ENCODE measurements at regions not wholly inside any gene's neighbourhood (a gene's known extent, or its start where the extent isn't known, plus 50 kb on each side); places are given as distances from the start of the nearest gene placed in this dataset.
"Not testable (repeated sequence)": the region's sequence is repeated elsewhere in the genome, so short reads cannot be mapped to it uniquely, and the experiment has no call there.

GRCh38 chr3:66652100-66652499 lies 151.3 kb upstream of the LRIG1 start:
- not testable (repeated sequence) for H3K4me3 ChIP-seq (ENCODE audit: insufficient read depth, low read length, poor library complexity, severe bottlenecking)

GRCh38 chr3:66655044-66655443 lies 154.2 kb upstream of the LRIG1 start:
- no peak overlapping the region for H2AFZ ChIP-seq (ENCODE audit: low read depth, low read length, severe bottlenecking)
- TF ChIP-seq CTCF (IDR thresholded peaks at IDR 0.05; ENCODE audit: insufficient read depth, low read length, poor library complexity, severe bottlenecking), result no peak
- no peak for TF ChIP-seq EZH2phosphoT487 (conservative IDR thresholded peaks at IDR 0.05; ENCODE audit: low read length)
- no peaks in the 10 kb centered on the region for H3K9me3 ChIP-seq (ENCODE audit: insufficient read depth, low read length)
- no peaks in the 10 kb centered on the region for H3K79me2 ChIP-seq (ENCODE audit: insufficient read depth, low read length)
- no peaks in the 10 kb centered on the region for H3K27me3 ChIP-seq (ENCODE audit: low read length)
- no peaks in the 10 kb centered on the region for H4K20me1 ChIP-seq (ENCODE audit: low read depth, low read length)
- no peak overlapping the region for H3K4me2 ChIP-seq (ENCODE audit: low read depth, low read length, poor library complexity, severe bottlenecking)
- H3F3A ChIP-seq (ENCODE audit: insufficient read depth), result no peaks in the 10 kb centered on the region
- H3K36me3 ChIP-seq (ENCODE audit: low read length), result no peaks in the 10 kb centered on the region
- no peak overlapping the region for H3K9ac ChIP-seq (ENCODE audit: low read length)
- no peaks in the 10 kb centered on the region for H3K9me2 ChIP-seq (replicated peaks; ENCODE audit: insufficient read depth, low read length)
- no peak overlapping the region for H3K27ac ChIP-seq (ENCODE audit: low read depth, low read length)
- H3K4me3 ChIP-seq (ENCODE audit: insufficient read depth, low read length, poor library complexity, severe bottlenecking), result no peak overlapping the region

More at GRCh38 chr3:66652100-66652499, 151.3 kb upstream of the LRIG1 start:
- not testable (repeated sequence) for H3K79me2 ChIP-seq (ENCODE audit: insufficient read depth, low read length); H3K36me3 ChIP-seq (ENCODE audit: low read length); H3K4me2 ChIP-seq (ENCODE audit: low read depth, low read length, poor library complexity, severe bottlenecking); H4K20me1 ChIP-seq (ENCODE audit: low read depth, low read length); H3K9ac ChIP-seq (ENCODE audit: low read length); H3K9me2 ChIP-seq (replicated peaks; ENCODE audit: insufficient read depth, low read length); H3K9me3 ChIP-seq (ENCODE audit: insufficient read depth, low read length); H3K27me3 ChIP-seq (ENCODE audit: low read length); H3K27ac ChIP-seq (ENCODE audit: low read depth, low read length); H3F3A ChIP-seq (ENCODE audit: insufficient read depth); H2AFZ ChIP-seq (ENCODE audit: low read depth, low read length, severe bottlenecking)

GRCh38 chr3:66655671-66656070 lies 154.8 kb upstream of the LRIG1 start:
- no peak overlapping the region for H3K27ac ChIP-seq (ENCODE audit: low read depth, low read length)
- no peak overlapping the region for H3K4me3 ChIP-seq (ENCODE audit: insufficient read depth, low read length, poor library complexity, severe bottlenecking)
- H3K9ac ChIP-seq (ENCODE audit: low read length), result no peak overlapping the region
- H3K36me3 ChIP-seq (ENCODE audit: low read length), result no peaks in the 10 kb centered on the region
- H3F3A ChIP-seq (ENCODE audit: insufficient read depth), result no peaks in the 10 kb centered on the region
- H3K4me2 ChIP-seq (ENCODE audit: low read depth, low read length, poor library complexity, severe bottlenecking), result no peak overlapping the region
- TF ChIP-seq CTCF (IDR thresholded peaks at IDR 0.05; ENCODE audit: insufficient read depth, low read length, poor library complexity, severe bottlenecking) (no peak), EZH2phosphoT487 (conservative IDR thresholded peaks at IDR 0.05; ENCODE audit: low read length) (no peak)
- H3K9me2 ChIP-seq (replicated peaks; ENCODE audit: insufficient read depth, low read length), result no peaks in the 10 kb centered on the region
- H4K20me1 ChIP-seq (ENCODE audit: low read depth, low read length), result no peaks in the 10 kb centered on the region
- H3K27me3 ChIP-seq (ENCODE audit: low read length), result no peaks in the 10 kb centered on the region
- H3K79me2 ChIP-seq (ENCODE audit: insufficient read depth, low read length), result no peaks in the 10 kb centered on the region
- H3K9me3 ChIP-seq (ENCODE audit: insufficient read depth, low read length), result no peaks in the 10 kb centered on the region
- H2AFZ ChIP-seq (ENCODE audit: low read depth, low read length, severe bottlenecking), result no peak overlapping the region

- H3K79me2 ChIP-seq (ENCODE audit: insufficient read depth, low read length), result no peaks in the 10 kb centered on the region
- no peaks in the 10 kb centered on the region for H3K27me3 ChIP-seq (ENCODE audit: low read length)
- H3K9ac ChIP-seq (ENCODE audit: low read length), result no peak overlapping the region
- TF ChIP-seq CTCF (IDR thresholded peaks at IDR 0.05; ENCODE audit: insufficient read depth, low read length, poor library complexity, severe bottlenecking), result no peak
- no peak for TF ChIP-seq EZH2phosphoT487 (conservative IDR thresholded peaks at IDR 0.05; ENCODE audit: low read length)
- H4K20me1 ChIP-seq (ENCODE audit: low read depth, low read length), result no peaks in the 10 kb centered on the region
- no peak overlapping the region for H3K4me3 ChIP-seq (ENCODE audit: insufficient read depth, low read length, poor library complexity, severe bottlenecking)
- no peak overlapping the region for H3K27ac ChIP-seq (ENCODE audit: low read depth, low read length)
- no peak overlapping the region for H2AFZ ChIP-seq (ENCODE audit: low read depth, low read length, severe bottlenecking)
- H3K36me3 ChIP-seq (ENCODE audit: low read length), result no peaks in the 10 kb centered on the region
- H3K9me3 ChIP-seq (ENCODE audit: insufficient read depth, low read length), result no peaks in the 10 kb centered on the region
- H3K4me2 ChIP-seq (ENCODE audit: low read depth, low read length, poor library complexity, severe bottlenecking), result no peak overlapping the region
- no peaks in the 10 kb centered on the region for H3K9me2 ChIP-seq (replicated peaks; ENCODE audit: insufficient read depth, low read length)
- H3F3A ChIP-seq (ENCODE audit: insufficient read depth), result no peaks in the 10 kb centered on the region
Measured at GRCh38 chr3:66656609-66657008, 155.8 kb upstream of the LRIG1 start.

All from SU-DHL-6 (cell line).